OCI-M1 (cell line): ENCODE measurements at regions not wholly inside any gene's neighbourhood (a gene's known extent, or its start where the extent isn't known, plus 50 kb on each side); places are given as distances from the start of the nearest gene placed in this dataset.
A peak's percentile ranks its signal among the peaks of the same experiment; 100 is the strongest.
"Not testable (repeated sequence)": the region's sequence is repeated elsewhere in the genome, so short reads cannot be mapped to it uniquely, and the experiment has no call there.

Source experiments
- DNase-seq: peaks from one replicate; lab custom pipeline; 2025; lab: John Stamatoyannopoulos, UW

GRCh38 chr2:118387509-118387908 is 299.2 kb downstream of the INSIG2 start:
- DNase-seq = no peak

DNA sequence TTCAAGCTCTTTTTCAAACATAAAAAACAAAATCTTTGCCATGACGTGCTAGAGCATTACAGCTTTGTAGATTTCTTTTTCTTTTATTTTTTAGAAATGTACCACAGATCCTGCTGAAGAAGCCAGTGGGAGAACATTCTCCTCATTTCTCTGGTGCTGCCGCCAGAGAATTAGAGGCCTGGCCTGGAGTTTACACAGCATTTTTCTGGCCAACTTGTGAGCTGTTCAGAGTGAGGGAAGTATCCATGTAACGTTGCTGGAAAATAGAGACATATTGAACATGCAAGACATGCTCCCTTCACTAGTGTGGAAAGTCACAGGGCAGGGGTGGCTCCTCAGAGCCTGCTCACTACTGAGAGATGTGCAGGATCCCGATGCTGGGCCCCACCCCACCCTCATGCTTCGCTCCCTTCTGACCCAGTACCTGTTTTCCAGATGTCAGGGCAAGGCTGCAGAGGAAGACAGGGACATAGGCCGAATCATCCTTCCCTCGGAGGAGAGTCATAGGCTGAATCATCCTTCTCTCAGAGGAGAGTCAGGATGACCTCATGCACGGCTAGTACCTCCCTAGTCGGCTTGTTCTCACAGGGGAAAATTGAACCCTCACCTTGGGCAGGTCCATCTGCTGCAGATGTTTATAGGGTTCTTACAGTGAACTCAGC is 298.5 kb downstream of the INSIG2 start:
- DNase-seq = no peak

DNA sequence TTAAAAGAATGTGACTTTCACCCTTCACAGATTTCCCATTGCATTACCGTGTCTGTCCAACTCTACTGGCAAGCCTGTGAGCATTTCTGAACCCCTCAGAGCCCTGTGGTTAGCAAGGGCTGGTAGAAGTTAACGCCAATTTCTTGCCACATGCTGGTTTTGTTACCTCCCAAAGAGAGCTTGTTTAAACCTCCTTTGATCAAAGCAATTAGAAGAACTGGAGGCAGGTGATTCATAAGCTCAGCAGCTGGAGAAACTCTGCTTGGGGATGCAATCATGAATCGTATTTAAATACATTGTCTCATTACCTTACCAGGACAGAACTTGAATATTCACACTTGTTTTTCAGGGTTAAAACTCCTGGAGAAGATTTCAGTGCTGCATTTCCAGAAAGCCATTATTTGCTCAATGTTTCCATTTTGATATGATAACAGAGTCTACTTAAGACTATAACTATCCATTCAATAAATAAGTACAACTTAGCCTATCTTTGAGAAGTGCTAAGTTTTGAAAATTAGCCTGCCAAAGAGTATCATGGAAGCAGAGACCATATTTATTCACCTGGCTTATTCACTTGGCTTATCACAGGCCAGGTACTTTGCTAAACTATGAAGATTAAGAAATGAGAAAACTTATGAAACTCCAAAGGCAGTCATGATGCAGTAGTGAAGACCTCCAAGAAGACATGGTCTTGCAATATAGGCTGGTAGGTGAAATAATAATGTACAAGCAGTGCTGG is 292.8 kb downstream of the INSIG2 start:
- no peak for DNase-seq

DNA sequence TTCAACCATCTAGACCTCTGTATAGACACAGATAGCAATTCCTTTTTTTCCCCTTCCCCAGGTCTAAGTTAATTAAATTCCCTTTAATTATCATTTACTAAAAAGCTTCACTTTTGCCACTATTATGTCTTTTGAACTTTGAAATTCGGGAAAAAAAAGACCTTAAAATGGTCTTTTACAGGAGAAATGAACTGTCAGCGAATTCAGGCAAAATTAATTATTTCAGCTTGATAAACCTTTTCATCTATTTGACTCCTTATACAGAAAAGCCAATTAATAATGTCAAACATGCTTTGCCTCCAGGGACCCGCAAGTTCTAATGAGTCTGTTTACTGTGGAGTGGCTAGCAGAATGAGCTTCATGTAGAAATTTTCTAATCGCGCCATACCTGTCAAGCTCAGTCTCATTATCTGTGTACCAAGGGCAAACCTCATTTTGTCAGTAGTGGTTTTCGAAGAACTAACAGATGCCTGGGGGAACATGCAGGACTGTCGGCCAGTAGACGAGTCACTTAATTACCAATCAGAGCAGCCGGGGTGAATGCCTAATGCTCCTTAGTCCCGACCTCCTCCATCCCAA is 287.7 kb downstream of the INSIG2 start:
- no peak for DNase-seq

DNA sequence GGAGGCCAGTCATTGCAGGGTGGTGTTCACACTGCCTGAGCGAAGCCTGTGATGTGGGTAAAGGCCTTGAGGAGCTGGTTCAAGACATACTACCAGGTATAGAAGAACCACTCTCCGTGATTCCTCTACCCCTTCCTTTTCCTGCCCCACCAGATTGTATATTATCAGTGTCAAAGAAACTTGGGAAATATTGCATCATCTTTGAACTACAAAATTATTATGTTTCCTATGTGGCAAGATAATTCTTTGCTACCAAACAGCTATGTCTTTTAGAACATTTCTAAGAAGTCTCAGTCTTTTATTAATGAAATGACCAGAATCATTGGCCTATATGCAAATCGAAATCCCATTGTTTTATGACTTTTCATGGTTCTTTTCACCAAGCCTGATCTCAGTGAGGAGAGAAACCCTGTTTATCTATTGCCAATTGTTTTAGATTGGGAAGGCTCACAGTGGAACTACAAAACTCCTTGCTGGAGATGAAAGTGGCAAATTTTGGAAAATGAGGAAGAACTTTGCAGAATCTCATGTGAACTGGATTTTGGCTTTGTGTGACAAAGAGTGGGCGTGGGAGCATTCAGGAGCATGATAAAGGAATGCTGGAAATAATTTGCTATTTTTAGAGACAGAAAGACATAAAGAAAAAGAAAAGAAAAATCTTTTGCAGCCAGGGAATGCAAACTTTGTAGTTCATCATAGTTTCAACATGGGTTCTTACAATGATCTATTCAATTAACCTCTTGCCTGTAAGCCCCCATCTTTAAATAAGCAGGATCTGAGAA is 286.9 kb downstream of the INSIG2 start:
- peak; percentile 5 for DNase-seq

GRCh38 chr2:118372886-118373830 is 284.9 kb downstream of the INSIG2 start:
- no peak for DNase-seq

- DNase-seq = peak; percentile 47
Measured at GRCh38 chr2:118371515-118371914, 283.2 kb downstream of the INSIG2 start.

DNA sequence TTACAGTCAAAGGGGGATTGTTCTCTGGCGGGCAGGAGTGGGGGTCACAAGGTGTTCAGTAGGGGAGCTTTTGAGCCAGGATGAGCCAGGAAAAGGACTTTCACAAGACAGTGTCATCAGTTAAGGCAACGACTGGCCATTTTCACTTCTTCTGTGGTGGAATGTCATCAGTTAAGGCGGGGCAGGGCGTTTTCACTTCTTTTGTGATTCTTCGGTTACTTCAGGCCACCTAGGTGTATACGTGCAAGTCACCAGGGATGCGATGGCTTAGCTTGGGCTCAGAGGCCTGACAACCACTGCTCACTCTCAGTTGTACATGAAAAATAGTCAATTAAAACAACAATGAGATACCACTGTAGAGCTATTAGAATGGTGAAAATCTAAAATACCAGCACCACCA is 281.2 kb downstream of the INSIG2 start:
- DNase-seq = not testable (repeated sequence)

GRCh38 chr2:118363604-118364003 is 275.3 kb downstream of the INSIG2 start:
- DNase-seq = no peak

DNA sequence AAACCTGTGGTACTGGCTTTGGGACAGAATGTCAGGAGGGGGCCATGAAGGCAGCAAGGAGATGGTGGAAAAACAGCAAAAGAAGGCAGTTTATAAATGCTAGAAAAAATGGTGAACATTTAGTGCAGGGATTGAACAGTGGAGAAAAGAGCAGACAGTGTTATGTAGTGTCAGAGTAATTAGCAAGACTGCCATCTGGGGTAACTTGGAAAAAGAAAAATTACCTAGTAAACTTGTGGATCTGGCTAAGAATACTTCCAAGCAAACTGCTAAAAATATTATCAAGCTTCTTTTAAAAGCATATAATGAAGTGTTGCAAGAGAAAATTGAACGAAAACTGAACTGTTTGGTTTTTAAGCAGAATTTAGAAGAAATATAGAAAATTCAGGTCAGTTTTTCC is 267.8 kb downstream of the INSIG2 start:
- DNase-seq = no peak

GRCh38 chr2:118351796-118352195 is 263.5 kb downstream of the INSIG2 start:
- no peak for DNase-seq

DNA sequence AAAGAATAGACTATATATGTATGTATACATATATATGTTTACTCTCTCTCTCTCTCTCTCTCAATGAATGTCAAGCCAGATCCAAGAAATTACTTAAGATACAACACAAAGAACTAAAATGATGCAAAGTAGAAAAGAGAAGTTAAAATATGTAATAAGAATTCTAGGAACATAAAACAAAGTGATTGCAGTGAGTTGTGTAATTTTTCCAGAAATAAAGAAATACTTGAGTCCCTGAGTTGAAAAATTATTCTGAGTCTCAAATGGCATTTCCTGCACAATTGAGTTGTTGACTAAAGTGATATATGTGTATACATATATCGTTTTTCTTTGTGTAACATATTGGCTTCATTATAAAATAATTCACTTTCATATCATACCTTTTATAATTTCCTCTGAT is 262.4 kb downstream of the INSIG2 start:
- no peak for DNase-seq

DNA sequence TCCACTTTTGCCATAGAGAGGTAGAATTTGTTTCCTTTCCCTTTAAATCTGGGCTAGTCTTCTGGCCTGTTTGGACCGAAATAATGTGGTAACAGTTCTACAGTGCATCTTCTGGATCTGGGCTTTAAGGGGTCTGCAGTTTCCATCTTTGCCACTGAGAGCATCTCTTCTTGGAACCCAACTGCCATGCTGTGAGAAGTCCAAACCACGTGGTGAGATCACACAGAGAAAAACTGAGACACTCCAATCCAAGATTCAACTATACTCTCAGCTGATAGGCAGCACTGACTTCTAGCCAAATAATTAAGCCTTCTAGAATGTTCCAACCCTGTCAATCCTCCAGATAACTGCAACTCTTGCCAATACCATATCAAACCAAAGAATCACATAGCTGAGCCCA is 261.1 kb downstream of the INSIG2 start:
- no peak for DNase-seq

- peak; percentile 8 for DNase-seq
Measured at GRCh38 chr2:118348380-118349034, 260.2 kb downstream of the INSIG2 start.

- DNase-seq = no peak
Measured at GRCh38 chr2:118345465-118345864, 257.2 kb downstream of the INSIG2 start.

DNA sequence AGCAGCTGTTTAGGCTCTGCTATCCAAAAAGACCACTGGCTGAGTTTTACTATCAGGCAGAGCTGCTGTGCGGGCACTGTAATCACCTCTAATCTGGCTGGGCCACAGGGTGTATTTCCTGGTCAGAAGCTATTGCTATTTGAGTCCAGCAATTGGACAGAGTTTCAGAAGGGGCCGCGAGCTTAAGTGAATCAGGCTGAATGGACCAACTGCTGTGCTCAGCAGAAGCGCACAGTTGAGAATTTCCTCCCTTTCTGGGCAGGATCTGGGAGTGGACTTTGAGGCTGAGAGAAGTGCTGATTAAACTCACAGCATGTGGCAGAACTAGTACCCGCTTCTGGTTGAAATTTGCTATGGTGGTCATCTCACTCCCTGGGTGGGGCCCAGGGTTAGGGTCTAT is 251.8 kb downstream of the INSIG2 start:
- no peak for DNase-seq

DNA sequence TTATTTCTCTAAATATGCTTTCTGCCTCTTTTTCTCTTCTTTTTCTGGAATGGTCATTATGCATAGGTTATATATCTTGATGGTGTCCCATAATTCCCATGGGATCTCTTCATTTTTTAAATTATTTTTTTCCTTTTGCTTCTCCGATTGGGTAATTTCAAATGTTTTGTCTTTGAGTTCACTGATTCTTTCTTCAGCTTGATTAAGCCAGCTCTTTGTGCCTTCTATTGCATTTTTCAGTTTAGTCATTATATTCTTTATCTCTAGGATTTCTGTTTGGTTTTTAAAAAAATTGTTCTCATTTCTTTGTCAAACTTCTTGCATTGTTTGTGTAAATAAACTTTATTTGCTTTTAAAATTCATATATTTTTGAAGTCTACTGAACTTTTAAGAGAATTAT is 251.1 kb downstream of the INSIG2 start:
- DNase-seq = no peak

DNA sequence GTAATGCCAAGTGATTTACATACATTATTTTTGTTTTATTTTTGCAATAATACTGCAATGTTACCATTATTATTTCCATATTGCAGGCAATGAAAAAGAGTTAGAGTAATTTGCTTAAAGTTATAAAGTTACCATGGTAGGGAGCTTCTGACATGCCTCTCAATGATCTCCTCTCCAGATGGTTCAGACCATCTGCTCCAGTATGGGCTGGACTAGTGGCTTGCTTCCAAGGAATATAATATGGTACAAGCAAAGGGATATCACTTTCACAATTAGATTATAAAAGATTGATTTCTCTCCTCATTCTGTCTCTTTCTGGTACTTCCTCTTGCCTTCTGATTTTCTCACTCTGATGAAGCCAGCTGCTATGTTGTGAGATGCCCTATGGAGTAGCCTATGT is 245.4 kb downstream of the INSIG2 start:
- DNase-seq = no peak

DNA sequence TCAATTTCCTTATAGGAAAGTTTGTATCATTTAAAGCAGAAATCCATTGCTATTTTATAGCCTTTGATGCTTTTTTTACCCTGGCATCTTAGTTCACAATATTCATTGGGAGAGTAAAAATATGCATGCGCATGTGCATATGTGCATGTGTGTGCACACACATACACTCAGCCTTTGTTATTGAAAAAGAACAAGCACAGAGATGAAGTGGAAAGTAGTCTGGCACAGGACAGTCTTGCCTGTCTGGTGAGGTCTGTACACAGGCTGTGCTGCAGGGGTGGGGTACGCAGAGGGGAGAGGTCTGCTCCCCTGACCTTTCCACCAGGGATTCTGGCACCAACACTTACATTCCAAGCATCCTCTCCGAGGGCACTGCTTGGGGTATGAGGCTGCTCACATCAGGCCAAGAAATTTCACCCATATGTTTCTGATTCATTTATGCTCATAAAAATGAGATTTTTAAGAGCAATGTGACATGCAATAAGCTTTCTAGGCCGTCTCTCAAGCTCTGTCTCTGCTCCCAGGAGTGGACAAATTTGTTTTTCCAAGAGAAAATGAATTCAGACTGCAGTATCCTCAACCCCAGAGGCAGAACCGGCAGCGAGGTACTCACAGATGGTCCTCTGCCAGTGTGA is 237.2 kb downstream of the INSIG2 start:
- no peak for DNase-seq

DNA sequence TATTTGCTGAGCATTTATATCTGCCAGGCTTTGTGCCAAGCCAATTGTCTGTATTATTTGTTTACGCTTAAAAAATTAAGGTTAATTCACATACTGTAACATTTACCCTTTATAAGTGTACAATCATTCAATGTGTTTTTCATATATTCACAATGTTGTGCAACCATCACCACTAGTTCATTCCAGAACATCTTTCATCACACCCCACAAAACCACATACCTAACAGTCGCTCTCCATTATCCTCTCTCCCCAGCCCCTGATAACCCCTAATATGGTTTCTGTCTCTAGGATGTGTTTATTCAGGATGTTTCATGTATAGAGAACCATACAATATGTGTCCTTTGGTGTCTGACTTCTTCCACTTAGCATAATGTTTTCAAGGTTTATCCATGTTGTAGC is 234.1 kb downstream of the INSIG2 start:
- DNase-seq = peak; percentile 7
